Activated T-helper 2 cell treated with anti-CD3 and anti-CD28 coated beads, Interferon-gamma antibody, Interleukin-2, Interleukin-4, amounts not matched to agents 10 μg/mL and 5 μg/mL and 100 μg/mL, durations not matched to agents 14 hours and 24 hours and 36 hours (primary cell): ENCODE measurements at regions not wholly inside any gene's neighbourhood (a gene's known extent, or its start where the extent isn't known, plus 50 kb on each side); places are given as distances from the start of the nearest gene placed in this dataset.

ENCODE experiments used
- DNase-seq: peaks from one replicate; pipeline ENCODE4 v3.0.0; 2021; ENCODE audit warnings: low spot score
- H3K27ac Mint-ChIP-seq: one replicate; pipeline ENCODE4 v1.8.0; 2021; ENCODE audit warnings: mixed read lengths
- H3K27me3 Mint-ChIP-seq: one replicate; pipeline ENCODE4 v1.8.0; 2021; ENCODE audit warnings: low read depth, mixed read lengths
- H3K36me3 Mint-ChIP-seq: one replicate; pipeline ENCODE4 v1.8.0; 2021; ENCODE audit warnings: low read depth, mixed read lengths
- H3K4me1 Mint-ChIP-seq: one replicate; pipeline ENCODE4 v1.8.0; 2021; ENCODE audit warnings: low read depth, mixed read lengths
- H3K4me3 Mint-ChIP-seq: one replicate; pipeline ENCODE4 v1.8.0; 2021; ENCODE audit warnings: low read depth, mild to moderate bottlenecking, moderate library complexity, mixed read lengths
- H3K9me3 Mint-ChIP-seq: one replicate; pipeline ENCODE4 v1.8.0; 2021; ENCODE audit warnings: mixed read lengths
- intact Hi-C: fragments of 100-400 bp; cut with micrococcal nuclease; formaldehyde crosslinking; loops from one replicate; pipeline ENCODE4 v1.15.1; 2023

GRCh38 chr6:113653275-113653674 is 203.9 kb upstream of the MARCKS start:
- H3K27me3 Mint-ChIP-seq = peaks cover 2% of the 10 kb centered on the region
- no peak overlapping the region for H3K27ac Mint-ChIP-seq
- no peaks in the 10 kb centered on the region for H3K36me3 Mint-ChIP-seq
- H3K4me1 Mint-ChIP-seq = no peaks in the 10 kb centered on the region
- no peak overlapping the region for H3K4me3 Mint-ChIP-seq
- no peak for DNase-seq
- H3K9me3 Mint-ChIP-seq = no peaks in the 10 kb centered on the region
- intact Hi-C loops = no loop called here

GRCh38 chr6:113654396-113654795 is 202.7 kb upstream of the MARCKS start:
- H3K36me3 Mint-ChIP-seq = no peaks in the 10 kb centered on the region
- no peak overlapping the region for H3K27ac Mint-ChIP-seq
- no peak for DNase-seq
- no peaks in the 10 kb centered on the region for H3K9me3 Mint-ChIP-seq
- no peak overlapping the region for H3K4me3 Mint-ChIP-seq
- H3K27me3 Mint-ChIP-seq = no peaks in the 10 kb centered on the region
- H3K4me1 Mint-ChIP-seq = no peaks in the 10 kb centered on the region
- intact Hi-C loops = no loop called here

GRCh38 chr6:113655761-113656160 is 201.4 kb upstream of the MARCKS start:
- Mint-ChIP-seq H3K4me3 (no peak overlapping the region), H3K9me3 (no peaks in the 10 kb centered on the region), H3K4me1 (no peaks in the 10 kb centered on the region), H3K36me3 (no peaks in the 10 kb centered on the region), H3K27me3 (no peaks in the 10 kb centered on the region), H3K27ac (no peak overlapping the region)
- intact Hi-C loops = no loop called here
- DNase-seq = no peak

- Mint-ChIP-seq H3K27me3 (no peaks in the 10 kb centered on the region), H3K27ac (no peak overlapping the region), H3K36me3 (no peaks in the 10 kb centered on the region), H3K4me1 (no peaks in the 10 kb centered on the region), H3K4me3 (no peak overlapping the region), H3K9me3 (no peaks in the 10 kb centered on the region)
- intact Hi-C loops = no loop called here
- no peak for DNase-seq
Observed at GRCh38 chr6:113659762-113660404, 197.3 kb upstream of the MARCKS start.

- Mint-ChIP-seq H3K4me3 (no peak overlapping the region), H3K36me3 (no peaks in the 10 kb centered on the region), H3K4me1 (no peaks in the 10 kb centered on the region), H3K27me3 (no peaks in the 10 kb centered on the region), H3K27ac (no peak overlapping the region), H3K9me3 (no peaks in the 10 kb centered on the region)
- intact Hi-C loops = no loop called here
- no peak for DNase-seq
Observed at GRCh38 chr6:113660819-113661218, 196.3 kb upstream of the MARCKS start.

GRCh38 chr6:113662093-113662665 is 195.0 kb upstream of the MARCKS start:
- Mint-ChIP-seq H3K4me3 (no peak overlapping the region), H3K27ac (no peak overlapping the region), H3K4me1 (no peaks in the 10 kb centered on the region), H3K27me3 (no peaks in the 10 kb centered on the region), H3K36me3 (no peaks in the 10 kb centered on the region), H3K9me3 (no peaks in the 10 kb centered on the region)
- intact Hi-C loops = no loop called here
- no peak for DNase-seq

- no peak for DNase-seq
- Mint-ChIP-seq H3K27ac (no peak overlapping the region), H3K4me1 (no peaks in the 10 kb centered on the region), H3K9me3 (no peaks in the 10 kb centered on the region), H3K27me3 (no peaks in the 10 kb centered on the region), H3K4me3 (no peak overlapping the region), H3K36me3 (no peaks in the 10 kb centered on the region)
- intact Hi-C loops = no loop called here
Observed at GRCh38 chr6:113662688-113663333, 194.3 kb upstream of the MARCKS start.

- H3K4me1 Mint-ChIP-seq = no peaks in the 10 kb centered on the region
- no peaks in the 10 kb centered on the region for H3K36me3 Mint-ChIP-seq
- no peaks in the 10 kb centered on the region for H3K27me3 Mint-ChIP-seq
- no peak overlapping the region for H3K27ac Mint-ChIP-seq
- no peak for DNase-seq
- intact Hi-C loops = no loop called here
- no peak overlapping the region for H3K4me3 Mint-ChIP-seq
- no peaks in the 10 kb centered on the region for H3K9me3 Mint-ChIP-seq
Observed at GRCh38 chr6:113664909-113665308, 192.2 kb upstream of the MARCKS start.

GRCh38 chr6:113668641-113669408 is 188.3 kb upstream of the MARCKS start:
- DNase-seq = no peak
- Mint-ChIP-seq H3K27me3 (no peaks in the 10 kb centered on the region), H3K36me3 (no peaks in the 10 kb centered on the region), H3K9me3 (no peaks in the 10 kb centered on the region), H3K27ac (no peak overlapping the region), H3K4me3 (no peak overlapping the region), H3K4me1 (no peaks in the 10 kb centered on the region)
- intact Hi-C loops = no loop called here

- DNase-seq = no peak
- Mint-ChIP-seq H3K36me3 (no peaks in the 10 kb centered on the region), H3K4me1 (no peaks in the 10 kb centered on the region), H3K27me3 (no peaks in the 10 kb centered on the region), H3K4me3 (no peak overlapping the region), H3K9me3 (no peaks in the 10 kb centered on the region), H3K27ac (no peak overlapping the region)
- intact Hi-C loops = no loop called here
Observed at GRCh38 chr6:113669606-113670005, 187.5 kb upstream of the MARCKS start.

- H3K9me3 Mint-ChIP-seq = no peaks in the 10 kb centered on the region
- no peak overlapping the region for H3K4me3 Mint-ChIP-seq
- H3K4me1 Mint-ChIP-seq = no peaks in the 10 kb centered on the region
- no peaks in the 10 kb centered on the region for H3K36me3 Mint-ChIP-seq
- DNase-seq = no peak
- no peaks in the 10 kb centered on the region for H3K27me3 Mint-ChIP-seq
- intact Hi-C loops = no loop called here
- H3K27ac Mint-ChIP-seq = no peak overlapping the region
Observed at GRCh38 chr6:113671421-113671820, 185.7 kb upstream of the MARCKS start.

GRCh38 chr6:113672491-113673149 is 184.5 kb upstream of the MARCKS start:
- Mint-ChIP-seq H3K9me3 (no peaks in the 10 kb centered on the region), H3K4me3 (no peak overlapping the region), H3K27me3 (no peaks in the 10 kb centered on the region), H3K4me1 (no peaks in the 10 kb centered on the region), H3K27ac (no peak overlapping the region), H3K36me3 (no peaks in the 10 kb centered on the region)
- DNase-seq = no peak
- intact Hi-C loops = no loop called here
